Stimulated activated CD4-positive, alpha-beta T cell treated with anti-CD3 and anti-CD28 coated beads, Interleukin-4, amount 100 ng/mL, for 4 hours (primary cell): ENCODE measurements at regions not wholly inside any gene's neighbourhood (a gene's known extent, or its start where the extent isn't known, plus 50 kb on each side); places are given as distances from the start of the nearest gene placed in this dataset.

Experiments used
- DNase-seq, 2 experiments: peaks; one replicate each; pipeline ENCODE4 v3.0.0-alpha.2; 2020

DNA sequence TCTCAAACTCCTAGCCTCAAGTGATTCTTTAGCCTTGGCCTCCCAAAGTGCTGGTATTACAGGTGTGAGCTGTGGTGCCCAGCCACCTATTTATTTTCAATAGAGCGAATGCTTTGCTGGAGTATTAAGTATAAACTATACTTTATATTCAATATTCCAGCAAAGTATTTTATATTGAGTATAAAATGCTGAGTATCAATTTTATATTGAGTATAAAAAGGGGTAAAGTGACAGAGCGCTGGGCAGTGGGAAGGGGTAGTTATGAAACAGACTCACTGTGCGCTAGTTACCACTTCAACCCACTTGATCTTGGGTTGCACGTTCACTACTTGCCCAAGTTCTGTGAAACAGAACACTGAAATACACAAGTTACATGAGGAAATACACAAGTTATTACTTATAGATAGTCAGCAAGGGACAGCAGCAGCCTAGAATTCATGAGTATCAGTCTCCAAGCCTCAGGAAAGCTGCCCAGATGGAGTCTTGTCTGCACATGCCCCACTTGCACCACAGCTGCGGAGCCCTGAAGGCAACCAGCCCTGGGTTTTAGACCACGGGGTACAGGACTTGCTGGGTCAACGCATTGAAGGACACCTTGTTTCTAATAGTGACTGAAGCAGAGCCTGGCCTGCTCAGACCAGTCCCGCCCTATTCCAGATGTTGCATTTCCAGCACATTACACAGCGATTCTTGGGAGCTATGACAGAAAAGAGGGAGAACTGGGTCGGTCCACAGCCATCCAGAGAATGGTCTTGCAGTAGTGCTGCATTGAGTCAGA is 51.6 kb upstream of the SYT13 start:
- no peak for DNase-seq

DNA sequence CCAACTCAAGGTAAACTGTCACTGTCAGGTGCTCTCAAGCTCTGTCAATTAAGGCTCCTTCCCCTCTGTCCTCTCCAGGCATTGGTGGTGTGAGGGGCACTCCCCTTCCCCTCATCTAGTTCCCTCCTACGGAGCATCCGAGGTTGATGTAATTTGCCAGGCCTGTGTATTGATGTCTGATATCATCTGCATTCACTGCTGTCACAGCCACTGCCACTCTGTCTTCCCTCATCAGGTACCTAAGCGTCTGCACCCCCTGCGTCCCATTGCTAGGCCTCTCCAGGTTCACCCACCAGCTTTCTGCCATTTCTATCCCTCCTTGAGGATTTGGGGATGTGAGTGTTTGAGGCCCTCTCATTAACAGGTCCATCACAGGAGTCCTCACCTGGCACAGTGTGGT is 50.0 kb upstream of the SYT13 start:
- no peak for DNase-seq
